HG02970 (cell line): ENCODE measurements at regions not wholly inside any gene's neighbourhood (a gene's known extent, or its start where the extent isn't known, plus 50 kb on each side); places are given as distances from the start of the nearest gene placed in this dataset.

Source experiments
- ATAC-seq: cut with Tn5 transposase; IDR thresholded peaks from one replicate; pipeline ENCODE4 v1.9.1; 2021; ENCODE audit warnings: mild to moderate bottlenecking, moderate library complexity, moderate number of reproducible peaks; ENCODE audit not compliant: unreplicated experiment, low FRiP score

DNA sequence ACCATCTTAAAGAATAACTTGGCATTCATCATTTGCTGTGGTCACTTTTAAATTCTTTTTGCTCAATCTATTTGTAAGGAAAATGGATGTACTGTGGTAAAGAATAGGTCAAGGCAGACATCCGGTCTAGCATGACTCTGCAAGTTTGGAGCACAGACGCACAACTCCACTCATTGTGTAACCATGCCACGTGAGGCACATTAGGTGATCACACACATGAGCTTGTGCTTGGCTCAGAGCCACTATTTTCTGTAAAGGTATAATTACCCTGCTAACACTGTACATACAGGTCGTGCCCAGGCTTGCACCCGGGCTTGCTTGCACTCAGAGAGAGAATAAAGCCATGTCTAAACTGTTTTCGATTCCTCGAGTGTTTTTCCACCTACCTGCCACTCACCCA, 1289.1 kb upstream of the ADGRB3 start:
- ATAC-seq: no peak

DNA sequence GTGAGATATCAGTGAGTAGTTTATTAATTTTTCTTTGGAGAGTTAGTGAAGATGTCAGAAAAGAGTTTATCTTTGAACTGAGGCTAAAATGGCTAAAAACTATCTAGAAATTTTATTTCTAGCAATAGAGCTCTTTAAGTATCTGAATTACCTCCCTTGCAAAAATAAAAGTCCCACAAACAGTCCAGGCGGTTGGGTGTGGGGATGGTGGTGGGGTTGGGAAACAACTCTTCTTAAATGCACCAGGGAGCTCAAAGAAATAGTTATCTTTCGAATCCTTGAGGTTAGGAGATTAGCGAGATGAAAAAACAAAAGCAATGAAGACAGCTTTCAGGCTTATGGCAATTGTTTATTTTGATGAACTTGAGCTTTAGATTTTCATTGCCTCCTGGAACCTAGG, 1299.1 kb upstream of the ADGRB3 start:
- no peak for ATAC-seq

DNA sequence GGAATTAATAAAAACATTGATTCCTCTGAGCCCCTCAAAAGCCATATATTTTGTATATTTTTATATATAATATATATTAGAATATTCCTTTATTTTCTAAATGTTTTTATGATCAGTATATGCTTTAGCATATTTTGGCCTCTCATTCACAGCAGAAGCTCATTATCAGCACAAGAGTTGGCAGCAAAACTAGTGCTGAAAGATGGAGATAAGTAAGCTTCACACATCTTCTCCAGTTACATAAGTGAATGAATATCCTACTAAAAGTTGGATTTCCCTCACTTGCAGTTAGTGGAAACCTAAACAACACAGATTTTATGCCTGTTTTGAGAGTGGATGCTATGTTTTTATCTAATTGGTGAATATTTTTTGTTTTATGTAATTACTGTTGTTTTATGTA, 1303.8 kb upstream of the ADGRB3 start:
- no peak for ATAC-seq

DNA sequence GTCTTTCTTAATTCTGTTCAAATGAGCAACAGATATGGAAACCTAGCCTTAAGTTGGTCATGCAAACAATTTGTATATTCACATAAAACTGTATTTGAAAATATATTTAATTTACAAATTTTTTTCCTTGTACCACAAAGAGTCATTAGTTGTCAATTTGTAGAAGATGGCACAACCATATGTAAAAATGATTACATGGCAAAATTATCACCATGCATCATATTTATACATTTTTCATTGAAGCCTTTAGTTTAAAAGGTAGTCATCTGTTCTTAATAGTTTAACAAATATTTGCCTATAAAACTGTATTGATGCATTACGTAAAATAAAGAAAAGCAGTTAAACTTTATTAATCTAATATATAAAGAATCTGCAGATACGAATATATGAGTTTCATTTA, 1306.8 kb upstream of the ADGRB3 start:
- no peak for ATAC-seq

DNA sequence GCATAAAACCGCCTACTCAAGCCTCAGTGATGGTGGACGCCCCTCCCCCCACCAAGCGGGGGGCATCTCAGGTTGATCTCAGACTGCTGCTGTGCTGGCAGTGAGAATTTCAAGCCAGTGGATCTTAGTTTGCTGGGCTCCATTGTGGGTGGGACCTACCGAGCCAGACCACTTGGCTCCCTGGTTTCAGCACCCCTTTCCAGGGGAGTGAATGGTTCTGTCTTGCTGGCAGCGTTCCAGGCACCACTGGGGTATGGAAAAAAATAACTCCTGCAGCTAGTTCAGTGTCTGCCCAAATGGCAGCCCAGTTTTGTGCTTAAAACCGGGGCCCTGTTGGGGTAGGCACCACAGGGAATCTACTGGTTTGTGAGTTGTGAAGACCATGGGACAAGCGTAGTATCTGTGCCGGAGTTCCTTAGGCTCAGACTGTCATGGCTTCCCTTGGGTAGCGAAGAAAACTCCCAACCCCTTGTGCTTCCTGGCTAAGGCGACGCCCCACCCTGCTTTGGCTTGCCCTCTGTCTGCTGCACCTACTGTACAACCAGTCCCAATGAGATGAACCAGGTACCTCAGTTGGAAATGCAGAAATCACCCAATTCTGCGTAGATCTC, 1334.5 kb upstream of the ADGRB3 start:
- ATAC-seq: no peak

DNA sequence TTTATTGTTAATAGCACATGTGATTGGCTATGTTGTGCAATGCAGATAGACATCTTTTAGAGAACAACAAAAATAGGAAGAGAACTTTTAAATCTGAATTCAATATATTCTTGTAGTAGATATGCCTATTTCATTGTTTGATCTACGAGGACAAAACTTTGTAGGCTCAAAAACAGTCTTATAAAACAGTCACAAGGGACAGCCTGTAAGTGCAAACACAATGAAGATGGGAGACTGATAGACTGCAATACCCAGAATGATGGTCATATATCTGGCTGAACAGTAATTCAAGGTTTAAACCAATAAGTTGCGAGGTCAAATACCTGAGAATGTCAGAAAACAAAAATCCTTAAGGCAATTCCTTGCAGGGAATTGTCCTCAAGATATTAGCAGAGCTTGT, 1342.9 kb upstream of the ADGRB3 start:
- ATAC-seq: no peak

DNA sequence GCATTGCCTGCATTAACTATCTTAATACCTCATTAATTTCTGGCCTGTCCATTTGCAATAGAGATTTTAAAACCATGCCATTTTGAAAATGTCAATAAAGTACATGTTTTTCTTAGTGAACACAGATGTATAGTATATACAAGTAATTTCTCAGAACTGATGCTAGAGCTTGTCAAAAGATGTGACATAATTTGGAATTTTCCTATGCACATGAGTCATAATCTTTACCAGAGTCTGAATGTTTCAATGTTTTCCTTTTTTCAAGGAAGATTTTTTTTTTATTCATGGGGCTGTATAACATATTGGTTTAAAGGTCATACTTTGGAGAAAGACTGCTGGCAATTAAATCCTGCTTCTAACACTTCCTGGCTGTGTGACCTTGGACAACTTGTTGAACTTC, 1347.5 kb upstream of the ADGRB3 start:
- ATAC-seq: no peak

DNA sequence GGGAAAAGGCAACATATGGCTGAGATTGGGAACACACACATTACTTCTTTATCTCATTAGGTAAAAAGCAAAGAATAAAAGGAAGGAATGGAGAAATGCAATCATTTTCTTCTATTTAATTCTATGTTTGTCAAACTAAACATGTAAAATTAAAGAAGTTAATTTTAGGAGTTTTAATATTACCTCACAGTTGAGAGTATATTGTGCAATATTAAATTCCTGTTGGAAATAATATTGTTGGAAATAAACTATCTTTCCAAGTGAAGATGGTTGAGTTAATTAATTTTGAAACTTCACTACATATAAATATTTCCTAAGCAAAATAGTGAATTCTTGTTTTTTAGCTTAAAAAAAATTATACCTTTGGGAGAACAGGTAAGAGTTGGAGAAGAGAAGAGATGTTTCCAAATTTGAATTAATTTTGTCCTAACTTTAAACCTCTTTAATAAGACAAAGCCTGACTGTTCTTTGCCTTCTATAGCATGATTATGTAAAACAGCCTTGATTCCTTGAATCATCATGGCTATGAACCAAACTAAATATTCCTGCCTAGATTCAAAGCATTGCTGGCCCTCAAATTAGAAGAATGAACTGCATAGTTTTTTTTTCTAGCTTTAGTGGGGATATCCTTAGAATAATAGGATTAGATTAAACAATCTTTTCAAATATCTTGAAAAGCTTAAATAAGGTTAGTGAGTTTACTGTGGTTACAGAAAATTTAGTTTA, 1349.1 kb upstream of the ADGRB3 start:
- ATAC-seq: no peak

DNA sequence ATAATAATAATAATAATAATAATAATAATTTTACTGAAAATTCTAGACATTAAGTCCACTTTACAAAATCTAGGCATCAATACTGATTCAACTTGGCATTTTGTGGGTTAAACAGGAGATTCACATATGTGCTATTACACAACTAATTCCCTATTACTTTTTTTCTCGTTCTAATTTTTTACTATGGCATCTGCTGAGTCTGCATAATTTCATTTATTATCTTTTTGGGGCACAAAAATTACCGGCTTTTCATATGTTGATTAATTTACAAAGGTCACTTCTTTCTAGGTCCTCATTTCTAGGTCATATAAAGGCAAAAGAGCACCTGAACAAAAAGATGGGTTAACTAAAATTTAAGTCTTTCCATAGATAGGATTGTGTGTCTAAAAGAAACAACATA, 1357.8 kb upstream of the ADGRB3 start:
- ATAC-seq: no peak

DNA sequence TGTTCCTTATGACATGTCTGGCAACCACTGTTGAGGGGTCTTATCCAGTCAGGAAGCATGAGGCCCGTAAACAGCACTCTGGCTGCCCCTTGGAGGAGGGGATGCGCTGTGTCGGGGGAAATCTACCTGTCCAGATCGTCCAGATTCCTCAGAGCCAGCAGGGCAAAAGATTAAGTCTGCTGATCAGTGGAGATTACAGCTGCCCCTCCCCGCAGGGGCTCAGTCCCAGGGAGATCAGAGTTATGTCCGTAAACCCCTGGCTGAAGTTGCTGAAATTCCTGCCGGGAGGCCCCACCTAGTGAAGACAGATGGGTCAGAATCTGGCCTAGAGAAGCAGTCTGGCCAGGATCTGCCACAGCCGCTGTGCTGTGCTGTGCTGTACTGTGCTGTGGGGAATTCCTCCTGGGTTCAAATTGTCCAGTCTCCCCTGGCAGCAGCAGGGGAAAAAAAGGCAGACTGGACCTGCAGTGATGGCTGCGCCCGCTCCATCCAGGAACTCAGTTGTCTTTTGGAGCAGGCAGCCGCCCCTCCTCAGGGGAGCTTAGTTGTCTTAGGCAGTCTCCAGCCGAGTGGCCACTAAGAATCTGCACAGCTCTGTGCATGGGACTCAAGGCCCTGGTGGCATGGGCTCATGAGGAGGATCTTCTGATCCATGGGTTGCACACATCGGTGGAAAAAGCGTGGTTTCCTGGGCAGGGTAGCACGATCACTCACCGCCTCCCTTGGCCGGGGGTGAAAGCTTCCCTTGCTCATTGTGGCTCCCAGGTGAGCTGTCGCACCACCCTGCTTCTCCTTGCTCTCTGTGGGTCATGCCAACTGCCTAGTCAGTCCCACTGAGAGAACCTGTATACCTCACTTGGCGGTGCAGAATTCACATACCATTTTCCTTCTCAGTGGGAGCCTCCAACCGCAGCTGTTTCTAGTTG, 1368.8 kb upstream of the ADGRB3 start:
- no peak for ATAC-seq

DNA sequence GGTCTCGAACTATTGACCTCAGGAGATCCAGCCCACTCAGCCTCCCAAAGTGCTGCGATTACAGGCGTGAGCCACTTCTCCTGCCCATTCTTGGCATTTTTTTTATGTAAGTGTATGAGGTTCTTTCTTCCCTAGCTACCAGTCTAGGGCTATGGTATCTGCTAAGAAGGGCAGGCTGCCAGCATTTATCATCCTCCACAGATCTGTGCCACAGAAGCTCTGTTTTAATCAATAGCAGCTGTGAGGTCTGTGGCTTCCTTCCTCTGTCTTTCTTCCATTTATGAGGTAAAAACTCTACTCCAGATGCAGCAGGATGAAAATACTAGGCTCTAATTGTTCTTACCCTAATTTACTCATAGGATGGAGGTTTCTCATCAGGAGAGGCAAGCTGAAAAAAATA, 1382.4 kb upstream of the ADGRB3 start:
- no peak for ATAC-seq

DNA sequence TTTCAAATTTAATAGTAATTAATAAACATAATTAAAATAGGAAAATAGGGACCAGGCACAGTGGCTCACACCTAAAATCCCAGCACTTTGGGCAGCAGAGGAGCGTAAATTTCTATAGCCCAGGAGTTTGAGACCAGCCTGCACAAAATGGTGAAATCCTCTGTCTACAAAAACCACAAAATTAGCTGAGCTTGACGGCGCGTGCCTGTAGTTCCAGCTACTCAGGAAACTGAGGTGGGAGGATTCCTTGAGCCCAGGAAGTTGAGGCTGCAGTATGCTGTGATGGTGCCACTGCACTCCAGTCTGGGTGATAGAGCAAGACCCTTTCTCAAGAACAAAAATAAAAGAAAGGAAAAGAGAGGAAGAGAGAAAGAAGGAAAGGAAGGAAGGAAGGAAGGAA, 1387.0 kb upstream of the ADGRB3 start:
- ATAC-seq: no peak

DNA sequence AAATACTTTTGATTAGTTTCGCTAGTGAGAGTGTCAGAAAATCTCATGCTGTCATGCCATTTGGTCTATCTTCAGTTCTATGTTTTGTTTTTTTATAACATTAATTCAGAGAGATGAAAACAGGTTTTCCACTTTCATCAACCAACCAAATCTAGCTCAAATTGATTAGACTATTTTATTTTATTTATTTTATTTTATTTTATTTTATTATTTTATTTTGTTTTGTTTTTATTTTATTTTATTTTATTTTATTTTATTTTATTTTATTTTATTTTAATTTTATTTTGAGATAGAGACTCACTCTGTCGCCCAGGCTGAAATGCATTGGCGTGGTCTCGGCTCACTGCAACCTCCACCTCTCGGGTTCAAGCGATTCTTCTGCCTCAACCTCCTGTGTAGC, 1391.0 kb upstream of the ADGRB3 start:
- ATAC-seq: no peak

DNA sequence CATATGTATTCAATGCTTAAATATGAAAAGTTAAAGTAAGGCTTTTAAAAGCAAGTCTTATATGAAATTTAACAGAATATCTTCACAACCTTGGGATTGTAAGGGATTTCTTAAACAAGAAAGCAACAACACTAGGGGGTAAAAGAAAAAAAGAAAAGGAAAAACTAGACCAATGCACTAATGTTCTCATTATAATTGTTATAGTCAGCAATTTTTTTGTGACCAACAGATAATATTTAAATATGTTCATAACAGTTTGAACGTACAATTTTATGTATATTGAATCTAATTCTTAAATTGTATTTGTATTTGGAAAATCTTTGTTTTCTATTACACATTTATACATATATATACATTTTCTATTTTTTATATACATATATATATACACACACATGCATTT, 1397.8 kb upstream of the ADGRB3 start:
- no peak for ATAC-seq

DNA sequence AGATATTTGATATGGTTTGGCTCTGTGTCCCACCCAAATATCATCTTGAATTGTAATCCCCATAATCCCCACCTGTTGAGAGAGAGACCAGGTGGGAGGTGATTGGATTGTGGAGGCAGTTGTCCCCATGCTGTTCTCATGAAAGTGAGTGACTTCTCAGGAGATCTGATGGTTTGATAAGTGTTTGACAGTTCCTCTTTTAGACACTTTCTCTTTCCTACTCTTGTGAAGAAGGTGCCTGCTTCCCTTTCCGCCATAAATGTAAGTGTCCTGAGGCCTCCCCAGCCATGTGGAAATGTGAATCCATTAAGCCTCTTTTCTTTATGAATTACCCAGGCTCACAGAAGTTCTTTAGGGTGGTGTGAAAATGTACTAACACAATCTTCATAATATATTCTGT, 1404.0 kb upstream of the ADGRB3 start:
- no peak for ATAC-seq

DNA sequence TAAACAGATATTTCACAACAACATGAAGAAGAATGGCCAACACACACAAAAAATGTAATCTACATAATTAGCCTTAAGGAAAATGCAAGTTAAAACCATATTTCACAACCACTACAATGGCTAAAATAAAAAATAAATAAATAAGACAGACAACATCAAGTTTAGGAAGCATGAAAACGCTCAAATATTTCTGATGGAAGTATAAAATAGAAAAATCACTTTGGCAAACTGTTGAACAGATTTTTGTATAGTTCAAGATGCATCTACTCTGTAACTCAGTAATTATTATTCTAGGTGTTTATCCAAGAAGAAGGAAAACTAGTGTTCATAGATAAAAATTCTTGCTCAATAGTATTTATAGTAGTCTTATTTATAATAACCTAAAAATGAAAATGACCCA, 1410.1 kb upstream of the ADGRB3 start:
- no peak for ATAC-seq

DNA sequence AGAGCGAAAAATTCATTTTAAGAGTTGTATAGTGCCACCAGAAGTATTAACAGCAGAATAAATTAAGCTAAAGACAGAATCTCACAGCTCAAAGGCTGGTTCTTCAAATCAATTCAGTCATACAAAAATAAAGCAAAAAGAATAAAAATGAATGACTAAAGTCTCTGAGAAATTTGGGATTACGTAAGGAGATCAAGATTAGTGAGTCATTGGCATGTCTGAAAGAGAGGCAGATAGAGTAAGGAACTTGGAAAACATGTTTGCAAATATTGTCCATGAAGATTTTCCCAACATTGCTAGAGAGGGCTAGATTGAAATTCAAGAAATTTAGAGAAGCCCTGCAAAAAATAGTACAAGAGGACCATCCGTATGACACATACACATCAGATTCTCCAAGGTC, 1413.9 kb upstream of the ADGRB3 start:
- no peak for ATAC-seq

DNA sequence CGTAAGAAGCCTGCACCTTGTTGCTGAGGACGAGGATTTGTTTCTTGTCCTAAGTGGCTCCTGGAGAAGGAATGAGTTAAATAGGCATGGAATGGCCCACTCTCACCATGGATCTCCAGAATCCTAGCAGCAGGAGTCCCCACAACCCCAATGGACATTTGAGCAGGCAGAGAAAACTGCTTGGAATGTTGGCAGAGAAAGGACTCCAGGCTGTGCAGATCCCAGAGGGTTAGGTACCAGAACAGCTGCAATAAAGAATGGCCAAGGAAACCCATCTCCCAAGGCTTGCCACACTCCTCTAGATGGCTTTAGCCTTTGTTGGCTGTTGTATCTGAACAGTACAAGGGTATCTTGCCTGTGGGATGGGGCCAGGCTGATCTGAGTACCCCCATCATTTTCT, 1415.7 kb upstream of the ADGRB3 start:
- ATAC-seq: no peak

DNA sequence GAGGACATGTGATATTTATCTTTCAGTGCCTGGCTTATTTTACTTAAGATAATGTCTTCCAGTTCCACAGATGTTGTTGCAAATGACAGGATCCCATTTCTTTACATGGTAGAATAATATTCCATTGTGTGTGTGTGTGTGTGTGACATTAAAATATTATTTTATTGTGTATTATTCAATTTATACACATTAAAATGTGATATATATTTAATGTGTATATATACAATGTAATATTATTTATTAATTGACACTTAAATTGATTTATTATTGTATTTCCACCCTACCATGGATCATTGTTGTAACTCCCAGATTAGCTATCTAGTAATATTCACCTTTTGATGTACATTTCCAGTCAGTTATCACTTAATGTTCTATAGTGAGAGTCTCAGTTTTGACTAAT, 1422.5 kb upstream of the ADGRB3 start:
- ATAC-seq: no peak

DNA sequence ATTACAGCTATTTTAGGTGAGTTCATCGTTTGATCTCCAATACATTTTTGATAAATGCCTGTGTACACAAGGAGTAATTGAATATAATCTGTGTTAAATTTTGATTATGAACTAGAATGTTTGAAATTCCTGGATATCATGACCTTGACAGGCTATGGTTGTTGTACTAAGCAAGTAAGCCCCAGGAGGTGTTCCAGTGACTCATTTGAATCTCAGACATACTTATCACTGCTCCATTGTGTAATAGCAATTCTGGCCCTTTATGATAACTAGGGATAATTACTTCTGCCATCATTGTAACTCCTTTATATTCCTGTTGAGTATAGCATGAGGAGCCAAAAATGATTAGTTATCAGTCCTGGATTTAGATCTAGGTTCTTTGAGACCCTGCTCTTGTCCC, 1424.6 kb upstream of the ADGRB3 start:
- no peak for ATAC-seq

DNA sequence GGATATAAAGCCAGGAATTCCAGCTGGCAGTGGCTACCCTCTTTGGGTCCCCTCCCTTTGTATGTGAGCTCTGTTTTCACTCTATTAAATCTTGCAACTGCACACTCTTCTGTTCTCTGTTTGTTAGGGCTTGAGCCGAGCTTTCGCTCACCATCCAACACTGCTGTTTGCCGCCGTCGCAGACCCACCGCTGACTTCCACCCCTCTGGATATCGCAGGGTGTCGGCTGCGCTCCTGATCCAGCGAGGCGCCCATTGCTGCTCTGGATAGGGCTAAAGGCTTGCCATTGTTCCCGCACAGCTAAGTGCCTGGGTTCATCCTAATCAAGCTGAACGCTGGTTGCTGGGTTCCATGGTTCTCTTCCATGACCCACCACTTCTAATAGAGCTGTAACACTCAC, 1433.5 kb upstream of the ADGRB3 start:
- ATAC-seq: no peak
